SJCRH30 (cell line): ENCODE measurements at regions not wholly inside any gene's neighbourhood (a gene's known extent, or its start where the extent isn't known, plus 50 kb on each side); places are given as distances from the start of the nearest gene placed in this dataset.

ENCODE experiments used
- DNase-seq, 2 experiments: peaks; one replicate each; pipeline ENCODE4 v3.0.0-alpha.2; 2015 to 2020
- H3K27ac ChIP-seq: fragments of 250-450 bp; sonication (Bioruptor Pico); 2 replicates; pipeline ENCODE4 v1.5.1; 2020; ENCODE audit warnings: mild to moderate bottlenecking, moderate library complexity
- H3K27me3 ChIP-seq: fragments of 250-450 bp; sonication (Bioruptor Pico); 2 replicates; pipeline ENCODE4 v1.5.1; 2020; ENCODE audit warnings: mild to moderate bottlenecking, moderate library complexity
- H3K36me3 ChIP-seq: fragments of 250-450 bp; sonication (Bioruptor Pico); 2 replicates; pipeline ENCODE4 v1.5.1; 2020; ENCODE audit warnings: mild to moderate bottlenecking, moderate library complexity
- H3K4me1 ChIP-seq: fragments of 250-450 bp; sonication (Bioruptor Pico); 2 replicates; pipeline ENCODE4 v1.5.1; 2020; ENCODE audit warnings: mild to moderate bottlenecking, moderate library complexity
- H3K4me3 ChIP-seq: fragments of 250-450 bp; sonication (Bioruptor Pico); 2 replicates; pipeline ENCODE4 v1.5.1; 2020; ENCODE audit warnings: mild to moderate bottlenecking, moderate library complexity
- H3K9me3 ChIP-seq: fragments of 250-450 bp; sonication (Bioruptor Pico); replicated peaks from 2 replicates; pipeline ENCODE4 v1.5.1; 2020; ENCODE audit warnings: mild to moderate bottlenecking, moderate library complexity

DNA sequence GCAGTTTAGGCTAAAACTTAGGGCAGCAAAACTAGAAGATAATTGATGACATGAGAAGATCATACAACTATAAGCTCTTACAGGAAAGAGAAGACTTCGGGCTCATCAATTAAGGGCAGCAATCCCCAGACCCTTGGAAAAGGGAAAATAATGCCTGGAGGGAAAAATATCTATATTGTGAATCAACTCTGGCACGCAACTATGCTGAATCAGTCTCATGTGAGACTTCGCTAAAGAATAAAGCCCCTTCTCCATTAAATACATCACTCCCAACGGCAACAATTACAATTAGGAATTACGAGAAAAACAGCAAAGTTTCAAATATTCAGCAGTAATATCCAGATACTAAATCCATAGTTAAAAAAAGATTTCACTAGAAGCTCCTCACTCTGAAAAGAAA, 2016.8 kb upstream of the IGFBP7 start:
- H3K4me1 ChIP-seq = peaks cover 3% of the 10 kb centered on the region
- no peak for DNase-seq
- no peaks in the 10 kb centered on the region for H3K36me3 ChIP-seq
- H3K4me3 ChIP-seq = no peak overlapping the region
- H3K27ac ChIP-seq = no peak overlapping the region
- no peaks in the 10 kb centered on the region for H3K9me3 ChIP-seq
- no peaks in the 10 kb centered on the region for H3K27me3 ChIP-seq

- peaks cover 2% of the 10 kb centered on the region; the same call in 1 of the 2 replicates for H3K4me1 ChIP-seq
- H3K9me3 ChIP-seq = no peaks in the 10 kb centered on the region
- H3K36me3 ChIP-seq = no peaks in the 10 kb centered on the region
- H3K4me3 ChIP-seq = no peak overlapping the region
- no peaks in the 10 kb centered on the region for H3K27me3 ChIP-seq
- H3K27ac ChIP-seq = no peak overlapping the region
- DNase-seq = no peak
Measured at GRCh38 chr4:59127743-59128142, 2017.6 kb upstream of the IGFBP7 start.

GRCh38 chr4:59135248-59135985, 2025.2 kb upstream of the IGFBP7 start:
- H3K9me3 ChIP-seq = no peaks in the 10 kb centered on the region
- no peaks in the 10 kb centered on the region for H3K36me3 ChIP-seq
- no peak overlapping the region for H3K27ac ChIP-seq
- peaks cover 5% of the 10 kb centered on the region; the same call in 1 of the 2 replicates for H3K4me1 ChIP-seq
- H3K4me3 ChIP-seq = no peak overlapping the region
- no peaks in the 10 kb centered on the region for H3K27me3 ChIP-seq
- DNase-seq = no peak

- Histone ChIP-seq H3K9me3 (no peaks in the 10 kb centered on the region), H3K36me3 (no peaks in the 10 kb centered on the region)
Measured at GRCh38 chr4:59161249-59161648, 2038.9 kb upstream of the ADGRL3 start.

DNA sequence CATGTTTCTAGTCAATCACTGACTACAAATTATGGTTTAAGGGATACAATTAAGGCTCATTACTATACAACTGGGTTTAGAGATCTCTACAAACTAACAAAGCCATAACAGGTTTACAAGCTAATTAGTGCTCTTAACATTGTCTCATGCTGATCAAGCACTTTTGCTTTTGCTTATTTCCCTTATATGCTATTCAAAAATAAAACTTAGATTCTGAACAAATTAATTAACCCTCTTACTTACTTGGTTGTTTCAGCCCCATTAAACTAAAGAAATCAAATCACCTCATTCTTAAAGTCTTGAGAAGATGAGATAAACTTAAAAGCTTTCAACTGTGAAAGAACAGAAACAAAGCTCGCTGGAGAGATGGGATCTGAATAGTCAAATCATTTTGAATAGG, 2024.5 kb upstream of the ADGRL3 start:
- DNase-seq = no peak
- no peaks in the 10 kb centered on the region; the same call in 1 of the 2 replicates for H3K9me3 ChIP-seq
- no peak overlapping the region for H3K4me3 ChIP-seq
- H3K4me1 ChIP-seq = peaks cover 12% of the 10 kb centered on the region
- H3K27me3 ChIP-seq = no peaks in the 10 kb centered on the region
- no peaks in the 10 kb centered on the region for H3K36me3 ChIP-seq
- no peak overlapping the region for H3K27ac ChIP-seq

More at GRCh38 chr4:59161249-59161648, 2038.9 kb upstream of the ADGRL3 start:
- peaks cover 3% of the 10 kb centered on the region for H3K4me1 ChIP-seq
- no peak for DNase-seq
- no peak overlapping the region for H3K27ac ChIP-seq
- no peak overlapping the region for H3K4me3 ChIP-seq
- no peaks in the 10 kb centered on the region for H3K27me3 ChIP-seq

- DNase-seq = peak in 1 of 2 experiments; percentile 16
- Histone ChIP-seq H3K27me3 (no peaks in the 10 kb centered on the region), H3K4me1 (peaks cover 12% of the 10 kb centered on the region), H3K9me3 (no peaks in the 10 kb centered on the region), H3K36me3 (no peaks in the 10 kb centered on the region; the same call in 1 of the 2 replicates), H3K27ac (peak overlapping the region; percentile 57), H3K4me3 (peak overlapping the region; percentile 9)
Measured at GRCh38 chr4:59179372-59179771, 2020.8 kb upstream of the ADGRL3 start.

DNA sequence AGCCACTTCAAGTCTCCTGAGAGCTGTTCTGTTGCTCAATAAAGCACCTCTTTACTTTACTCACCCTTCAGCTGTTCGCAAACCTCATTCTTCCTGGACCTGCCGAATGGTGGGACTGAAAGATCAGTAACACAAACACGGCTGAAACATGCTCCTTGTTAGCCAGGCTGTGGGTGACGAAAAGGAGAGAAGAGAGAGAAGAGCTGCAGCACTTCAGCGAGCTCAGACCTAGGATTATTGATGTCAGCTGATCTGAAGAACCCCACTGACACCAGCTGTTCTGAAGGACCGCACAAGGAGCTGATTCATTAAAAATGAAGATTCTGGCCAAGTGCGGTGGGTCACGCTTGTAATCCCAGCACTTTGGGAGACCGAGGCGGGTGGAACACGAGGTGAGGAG, 2020.0 kb upstream of the ADGRL3 start:
- peak overlapping the region; percentile 57 for H3K27ac ChIP-seq
- no peaks in the 10 kb centered on the region for H3K9me3 ChIP-seq
- peak overlapping the region; percentile 9 for H3K4me3 ChIP-seq
- H3K27me3 ChIP-seq = no peaks in the 10 kb centered on the region
- peaks cover 12% of the 10 kb centered on the region for H3K4me1 ChIP-seq
- DNase-seq = peak; percentile 90 to 97
- no peaks in the 10 kb centered on the region; the same call in 1 of the 2 replicates for H3K36me3 ChIP-seq

DNA sequence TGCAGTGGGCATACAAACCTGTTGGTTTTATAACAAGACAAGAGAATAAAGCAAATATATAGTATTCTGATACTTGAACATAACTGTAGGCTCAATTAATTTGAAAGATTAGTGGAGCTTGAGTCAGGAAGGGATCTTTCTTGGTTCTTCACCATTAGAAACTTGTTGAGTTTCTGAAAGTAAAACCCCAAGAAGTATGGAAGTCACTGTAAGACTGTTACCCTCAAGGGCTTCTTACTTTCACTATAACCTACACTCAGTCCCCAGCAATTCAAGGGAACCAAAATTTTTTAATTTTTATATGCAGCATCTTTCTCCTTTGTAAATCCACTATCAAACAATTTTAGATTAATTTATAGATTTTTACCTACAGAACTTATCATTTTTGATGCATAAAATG, 2019.2 kb upstream of the ADGRL3 start:
- no peak for DNase-seq
- Histone ChIP-seq H3K4me3 (no peak overlapping the region), H3K27me3 (no peaks in the 10 kb centered on the region), H3K4me1 (peaks cover 12% of the 10 kb centered on the region), H3K9me3 (no peaks in the 10 kb centered on the region), H3K36me3 (no peaks in the 10 kb centered on the region; the same call in 1 of the 2 replicates), H3K27ac (peak overlapping the region; percentile 57)

DNA sequence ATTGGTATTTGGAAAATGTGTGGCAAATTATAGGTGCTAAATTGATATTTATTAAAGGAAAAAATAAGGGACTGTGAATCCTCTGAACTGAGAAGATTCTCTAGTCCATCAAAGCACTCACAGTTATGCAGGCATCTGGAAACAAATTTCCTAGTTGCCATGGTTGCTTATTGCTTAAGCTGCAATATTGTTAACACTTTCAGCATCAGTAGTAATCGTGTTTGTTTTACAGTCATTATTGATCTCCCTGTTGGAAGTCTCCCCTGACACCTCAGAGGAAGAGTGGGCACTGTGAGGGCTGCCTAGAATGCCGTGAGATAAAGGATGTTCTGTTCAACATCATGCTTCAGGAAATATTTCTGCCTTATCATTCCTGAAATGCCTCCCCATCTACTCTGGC, 2004.3 kb upstream of the ADGRL3 start:
- no peaks in the 10 kb centered on the region for H3K36me3 ChIP-seq
- H3K4me3 ChIP-seq = no peak overlapping the region
- no peaks in the 10 kb centered on the region for H3K9me3 ChIP-seq
- DNase-seq = no peak
- no peak overlapping the region for H3K27ac ChIP-seq
- peaks cover 2% of the 10 kb centered on the region; the same call in 1 of the 2 replicates for H3K4me1 ChIP-seq
- no peaks in the 10 kb centered on the region for H3K27me3 ChIP-seq

- no peak overlapping the region for H3K27ac ChIP-seq
- no peaks in the 10 kb centered on the region for H3K27me3 ChIP-seq
- peaks cover 4% of the 10 kb centered on the region; the same call in 1 of the 2 replicates for H3K4me1 ChIP-seq
- DNase-seq = no peak
- H3K9me3 ChIP-seq = no peaks in the 10 kb centered on the region; the same call in 1 of the 2 replicates
- H3K36me3 ChIP-seq = no peaks in the 10 kb centered on the region
- no peak overlapping the region for H3K4me3 ChIP-seq
Measured at GRCh38 chr4:59200992-59201391, 1999.1 kb upstream of the ADGRL3 start.

DNA sequence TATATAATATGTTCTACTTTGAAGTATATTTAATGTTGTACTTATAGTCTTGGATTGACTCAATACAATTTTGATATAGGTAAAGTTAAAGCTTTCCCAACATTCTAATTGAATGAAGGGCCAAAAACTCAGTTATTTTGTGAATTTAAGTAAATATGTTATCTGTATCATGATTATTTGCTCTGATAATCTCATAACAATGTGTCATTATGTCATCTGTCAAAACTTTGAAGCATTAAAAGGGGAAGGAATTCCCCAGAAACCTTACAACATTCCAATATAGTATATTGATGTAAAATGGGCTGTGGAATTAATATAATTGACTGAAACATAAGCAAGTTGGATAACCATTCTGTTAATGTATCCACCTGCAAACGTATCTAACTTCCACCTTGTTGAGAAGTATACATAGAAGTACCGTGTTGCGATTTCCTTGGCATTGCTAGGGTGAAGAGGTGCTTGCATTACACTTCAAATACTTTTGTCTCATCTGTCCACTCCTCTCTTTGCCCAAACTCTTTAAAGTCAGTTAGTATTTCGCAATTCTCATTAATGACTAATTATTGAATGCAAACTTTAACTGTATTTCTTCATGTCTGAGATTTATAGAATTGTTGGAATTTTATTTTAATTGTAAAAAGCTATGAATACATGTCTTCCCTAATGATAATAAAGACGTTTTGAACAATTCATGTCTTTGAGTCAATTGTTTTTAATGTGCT, 1982.1 kb upstream of the ADGRL3 start:
- no peaks in the 10 kb centered on the region for H3K36me3 ChIP-seq
- no peak overlapping the region for H3K27ac ChIP-seq
- H3K9me3 ChIP-seq = no peaks in the 10 kb centered on the region
- DNase-seq = no peak
- H3K4me3 ChIP-seq = no peak overlapping the region
- no peaks in the 10 kb centered on the region for H3K27me3 ChIP-seq
- no peaks in the 10 kb centered on the region for H3K4me1 ChIP-seq

DNA sequence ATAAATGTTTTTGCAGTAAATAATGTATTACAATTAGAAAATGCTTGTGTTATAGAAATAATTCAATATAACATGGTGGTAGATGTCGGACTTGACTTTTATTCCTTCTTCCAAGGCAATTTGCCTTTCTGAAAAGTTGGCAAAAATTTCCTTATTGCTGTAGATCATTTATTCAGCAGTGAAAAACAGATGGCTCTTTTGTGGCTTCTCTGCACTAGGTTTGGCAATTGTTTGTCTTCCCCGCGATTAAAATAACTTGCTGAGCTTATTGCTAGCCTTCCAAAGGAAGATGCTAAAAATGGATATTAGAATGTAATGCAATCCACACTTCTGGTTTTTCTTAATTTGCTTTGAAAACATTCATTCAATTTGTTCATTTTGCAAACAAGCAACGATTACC, 1977.9 kb upstream of the ADGRL3 start:
- H3K4me3 ChIP-seq = no peak overlapping the region
- H3K27ac ChIP-seq = no peak overlapping the region
- DNase-seq = no peak
- no peaks in the 10 kb centered on the region for H3K27me3 ChIP-seq
- H3K36me3 ChIP-seq = no peaks in the 10 kb centered on the region
- no peaks in the 10 kb centered on the region for H3K4me1 ChIP-seq
- H3K9me3 ChIP-seq = no peaks in the 10 kb centered on the region

GRCh38 chr4:59223292-59223941, 1976.7 kb upstream of the ADGRL3 start:
- no peak overlapping the region for H3K4me3 ChIP-seq
- peak in 1 of 2 experiments; percentile 14 for DNase-seq
- no peak overlapping the region for H3K27ac ChIP-seq
- H3K9me3 ChIP-seq = no peaks in the 10 kb centered on the region
- H3K27me3 ChIP-seq = no peaks in the 10 kb centered on the region
- H3K36me3 ChIP-seq = no peaks in the 10 kb centered on the region
- no peaks in the 10 kb centered on the region for H3K4me1 ChIP-seq

- Histone ChIP-seq H3K4me3 (no peak overlapping the region), H3K27ac (no peak overlapping the region), H3K27me3 (no peaks in the 10 kb centered on the region), H3K4me1 (no peaks in the 10 kb centered on the region), H3K36me3 (no peaks in the 10 kb centered on the region), H3K9me3 (no peaks in the 10 kb centered on the region; the same call in 1 of the 2 replicates)
- DNase-seq = no peak
Measured at GRCh38 chr4:59238212-59238611, 1961.9 kb upstream of the ADGRL3 start.

DNA sequence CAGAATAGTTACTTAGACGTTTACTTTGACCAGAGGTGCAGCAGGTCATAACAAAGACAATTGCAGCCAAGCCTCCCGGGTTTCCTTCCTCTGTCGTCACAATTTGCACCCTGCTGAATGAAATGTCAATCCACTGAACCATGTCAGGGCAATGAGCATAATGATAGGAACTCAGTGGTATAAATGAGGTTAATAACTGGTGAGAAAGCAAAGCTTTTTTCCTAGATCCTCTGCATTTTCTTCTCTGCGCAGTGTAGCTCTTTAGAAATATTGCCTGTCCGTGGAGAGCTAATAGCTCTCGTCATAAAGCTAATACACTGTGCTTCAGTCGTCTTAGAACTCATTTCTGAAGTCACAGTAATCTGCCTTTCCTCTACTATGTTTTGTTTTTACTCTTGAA, 1960.1 kb upstream of the ADGRL3 start:
- DNase-seq = no peak
- Histone ChIP-seq H3K9me3 (no peaks in the 10 kb centered on the region; the same call in 1 of the 2 replicates), H3K36me3 (no peaks in the 10 kb centered on the region), H3K4me1 (no peaks in the 10 kb centered on the region), H3K27ac (no peak overlapping the region), H3K27me3 (no peaks in the 10 kb centered on the region), H3K4me3 (no peak overlapping the region)
